Stimulated activated memory B cell treated with anti-CD40 and anti-IgM and Interleukin-4, amounts not matched to agents 10 μg/mL and 1 μg/mL and 100 μg/mL, for 72 hours (primary cell): ENCODE measurements at regions not wholly inside any gene's neighbourhood (a gene's known extent, or its start where the extent isn't known, plus 50 kb on each side); places are given as distances from the start of the nearest gene placed in this dataset.

Experiments used
- ATAC-seq: fragments of 150-1000 bp; cut with Tn5 transposase; 2 replicates; pipeline ENCODE4 v1.10.0; 2021
- H3K27ac Mint-ChIP-seq: one replicate; pipeline ENCODE4 v1.8.0; 2022; ENCODE audit warnings: mild to moderate bottlenecking, mixed read lengths
- H3K27me3 Mint-ChIP-seq: one replicate; pipeline ENCODE4 v1.8.0; 2022; ENCODE audit warnings: mixed read lengths
- H3K36me3 Mint-ChIP-seq: one replicate; pipeline ENCODE4 v1.8.0; 2022; ENCODE audit warnings: mixed read lengths
- H3K4me1 Mint-ChIP-seq: one replicate; pipeline ENCODE4 v1.8.0; 2022; ENCODE audit warnings: mixed read lengths
- H3K4me3 Mint-ChIP-seq: one replicate; pipeline ENCODE4 v1.8.0; 2022; ENCODE audit warnings: mild to moderate bottlenecking, moderate library complexity, mixed read lengths
- H3K9me3 Mint-ChIP-seq: one replicate; pipeline ENCODE4 v1.8.0; 2022; ENCODE audit warnings: mixed read lengths

- Mint-ChIP-seq H3K27ac (no peak overlapping the region), H3K4me1 (peaks cover 16% of the 10 kb centered on the region), H3K4me3 (no peak overlapping the region), H3K27me3 (no peaks in the 10 kb centered on the region), H3K9me3 (no peaks in the 10 kb centered on the region), H3K36me3 (no peaks in the 10 kb centered on the region)
- no peak for ATAC-seq
Measured at GRCh38 chr6:166826264-166826663, 130.1 kb downstream of the RNASET2 start.

- Mint-ChIP-seq H3K4me3 (no peak overlapping the region), H3K9me3 (no peaks in the 10 kb centered on the region), H3K27ac (no peak overlapping the region), H3K4me1 (peaks cover 10% of the 10 kb centered on the region), H3K36me3 (no peaks in the 10 kb centered on the region), H3K27me3 (no peaks in the 10 kb centered on the region)
- no peak for ATAC-seq
Measured at GRCh38 chr6:166825553-166826145, 130.7 kb downstream of the RNASET2 start.

- peaks cover 9% of the 10 kb centered on the region for H3K4me1 Mint-ChIP-seq
- H3K4me3 Mint-ChIP-seq = no peak overlapping the region
- ATAC-seq = no peak
- H3K36me3 Mint-ChIP-seq = no peaks in the 10 kb centered on the region
- H3K9me3 Mint-ChIP-seq = no peaks in the 10 kb centered on the region
- no peak overlapping the region for H3K27ac Mint-ChIP-seq
- no peaks in the 10 kb centered on the region for H3K27me3 Mint-ChIP-seq
Measured at GRCh38 chr6:166824880-166825250, 131.5 kb downstream of the RNASET2 start.

- H3K4me3 Mint-ChIP-seq = no peak overlapping the region
- H3K4me1 Mint-ChIP-seq = peaks cover 9% of the 10 kb centered on the region
- no peaks in the 10 kb centered on the region for H3K36me3 Mint-ChIP-seq
- no peak overlapping the region for H3K27ac Mint-ChIP-seq
- no peaks in the 10 kb centered on the region for H3K27me3 Mint-ChIP-seq
- ATAC-seq = no peak
- H3K9me3 Mint-ChIP-seq = no peaks in the 10 kb centered on the region
Measured at GRCh38 chr6:166824146-166824879, 132.0 kb downstream of the RNASET2 start.

GRCh38 chr6:166822609-166823008 lies 133.7 kb downstream of the RNASET2 start:
- Mint-ChIP-seq H3K27ac (no peak overlapping the region), H3K4me3 (no peak overlapping the region), H3K9me3 (no peaks in the 10 kb centered on the region), H3K36me3 (no peaks in the 10 kb centered on the region), H3K27me3 (no peaks in the 10 kb centered on the region), H3K4me1 (no peaks in the 10 kb centered on the region)
- no peak for ATAC-seq

- Mint-ChIP-seq H3K27me3 (no peaks in the 10 kb centered on the region), H3K9me3 (no peaks in the 10 kb centered on the region), H3K27ac (no peak overlapping the region), H3K4me1 (no peaks in the 10 kb centered on the region), H3K36me3 (no peaks in the 10 kb centered on the region), H3K4me3 (no peak overlapping the region)
- no peak for ATAC-seq
Measured at GRCh38 chr6:166820483-166820882, 135.9 kb downstream of the RNASET2 start.

GRCh38 chr6:166820070-166820469 lies 136.3 kb downstream of the RNASET2 start:
- ATAC-seq = no peak
- Mint-ChIP-seq H3K4me1 (no peaks in the 10 kb centered on the region), H3K9me3 (no peaks in the 10 kb centered on the region), H3K27ac (no peak overlapping the region), H3K4me3 (no peak overlapping the region), H3K36me3 (no peaks in the 10 kb centered on the region), H3K27me3 (no peaks in the 10 kb centered on the region)

GRCh38 chr6:166815629-166816028 lies 140.7 kb downstream of the RNASET2 start:
- no peaks in the 10 kb centered on the region for H3K9me3 Mint-ChIP-seq

GRCh38 chr6:166814390-166814789 lies 142.0 kb downstream of the RNASET2 start:
- H3K27ac Mint-ChIP-seq = no peak overlapping the region
- ATAC-seq = no peak
- H3K9me3 Mint-ChIP-seq = no peaks in the 10 kb centered on the region

More at GRCh38 chr6:166815629-166816028, 140.7 kb downstream of the RNASET2 start:
- Mint-ChIP-seq H3K36me3 (no peaks in the 10 kb centered on the region), H3K27ac (no peak overlapping the region), H3K4me3 (no peak overlapping the region), H3K27me3 (no peaks in the 10 kb centered on the region), H3K4me1 (no peaks in the 10 kb centered on the region)
- ATAC-seq = no peak

GRCh38 chr6:166813461-166813860 lies 142.9 kb downstream of the RNASET2 start:
- H3K4me1 Mint-ChIP-seq = no peaks in the 10 kb centered on the region
- H3K4me3 Mint-ChIP-seq = no peak overlapping the region
- H3K27me3 Mint-ChIP-seq = no peaks in the 10 kb centered on the region
- peaks cover 15% of the 10 kb centered on the region for H3K36me3 Mint-ChIP-seq
- peaks cover 3% of the 10 kb centered on the region for H3K9me3 Mint-ChIP-seq
- no peak for ATAC-seq
- H3K27ac Mint-ChIP-seq = no peak overlapping the region

More at GRCh38 chr6:166814390-166814789, 142.0 kb downstream of the RNASET2 start:
- Mint-ChIP-seq H3K4me3 (no peak overlapping the region), H3K27me3 (no peaks in the 10 kb centered on the region), H3K36me3 (peaks cover 7% of the 10 kb centered on the region), H3K4me1 (no peaks in the 10 kb centered on the region)

- ATAC-seq = no peak
- H3K4me3 Mint-ChIP-seq = no peak overlapping the region
- peaks cover 35% of the 10 kb centered on the region for H3K36me3 Mint-ChIP-seq
- peaks cover 18% of the 10 kb centered on the region for H3K9me3 Mint-ChIP-seq
- no peaks in the 10 kb centered on the region for H3K4me1 Mint-ChIP-seq
- no peaks in the 10 kb centered on the region for H3K27me3 Mint-ChIP-seq
- no peak overlapping the region for H3K27ac Mint-ChIP-seq
Measured at GRCh38 chr6:166810864-166811263, 145.5 kb downstream of the RNASET2 start.

GRCh38 chr6:166809721-166810120 lies 146.6 kb downstream of the RNASET2 start:
- H3K4me1 Mint-ChIP-seq = no peaks in the 10 kb centered on the region
- no peak overlapping the region for H3K27ac Mint-ChIP-seq
- peaks cover 40% of the 10 kb centered on the region for H3K36me3 Mint-ChIP-seq
- no peaks in the 10 kb centered on the region for H3K27me3 Mint-ChIP-seq
- H3K4me3 Mint-ChIP-seq = no peak overlapping the region
- no peak for ATAC-seq
- H3K9me3 Mint-ChIP-seq = peaks cover 22% of the 10 kb centered on the region

GRCh38 chr6:166806962-166807757 lies 149.2 kb downstream of the RNASET2 start:
- Mint-ChIP-seq H3K27me3 (no peaks in the 10 kb centered on the region), H3K36me3 (peaks cover 40% of the 10 kb centered on the region), H3K4me3 (no peak overlapping the region), H3K27ac (no peak overlapping the region), H3K9me3 (peaks cover 22% of the 10 kb centered on the region), H3K4me1 (no peaks in the 10 kb centered on the region)
- ATAC-seq = no peak

GRCh38 chr6:166806217-166806838 lies 150.0 kb downstream of the RNASET2 start:
- H3K27me3 Mint-ChIP-seq = no peaks in the 10 kb centered on the region
- H3K36me3 Mint-ChIP-seq = peaks cover 40% of the 10 kb centered on the region
- no peak for ATAC-seq
- peaks cover 22% of the 10 kb centered on the region for H3K9me3 Mint-ChIP-seq
- no peaks in the 10 kb centered on the region for H3K4me1 Mint-ChIP-seq
- no peak overlapping the region for H3K27ac Mint-ChIP-seq
- H3K4me3 Mint-ChIP-seq = no peak overlapping the region

- no peaks in the 10 kb centered on the region for H3K4me1 Mint-ChIP-seq
- H3K27me3 Mint-ChIP-seq = no peaks in the 10 kb centered on the region
- H3K36me3 Mint-ChIP-seq = peaks cover 25% of the 10 kb centered on the region
- H3K4me3 Mint-ChIP-seq = no peak overlapping the region
- no peak for ATAC-seq
- peaks cover 19% of the 10 kb centered on the region for H3K9me3 Mint-ChIP-seq
- no peak overlapping the region for H3K27ac Mint-ChIP-seq
Measured at GRCh38 chr6:166803471-166803870, 152.9 kb downstream of the RNASET2 start.
